Left ventricle myocardium inferior (tissue), 1 donor: ENCODE measurements at regions not wholly inside any gene's neighbourhood (a gene's known extent, or its start where the extent isn't known, plus 50 kb on each side); places are given as distances from the start of the nearest gene placed in this dataset.

ENCODE experiments used
- DNase-seq: peaks from one replicate; pipeline ENCODE4 v3.0.0-alpha.2; 2020
- H3K27ac ChIP-seq: fragments of 200-600 bp; replicated peaks from 2 replicates; pipeline ENCODE4 v1.8.0; 2021
- H3K27me3 ChIP-seq: fragments of 200-600 bp; 2 replicates; pipeline ENCODE4 v1.8.0; 2021; ENCODE audit warnings: low read depth
- H3K36me3 ChIP-seq: fragments of 200-600 bp; 2 replicates; pipeline ENCODE4 v1.8.0; 2021
- H3K4me1 ChIP-seq: fragments of 200-600 bp; 2 replicates; pipeline ENCODE4 v1.8.0; 2021
- H3K4me3 ChIP-seq: fragments of 200-600 bp; 2 replicates; pipeline ENCODE4 v1.8.0; 2021; ENCODE audit warnings: mild to moderate bottlenecking, moderate library complexity
- H3K9me3 ChIP-seq: fragments of 200-600 bp; replicated peaks from 2 replicates; pipeline ENCODE4 v1.8.0; 2021
- intact Hi-C: fragments of 100-400 bp; cut with micrococcal nuclease; formaldehyde crosslinking; loops from one replicate; pipeline ENCODE4 v1.11.0; 2022
- TF ChIP-seq, protein P1 (sequence below): fragments of 200-600 bp; IDR thresholded peaks from 2 replicates; pipeline ENCODE4 v1.8.0; 2021; ENCODE audit warnings: antibody characterized with exemption, mild to moderate bottlenecking, borderline replicate concordance
- donor health status: DM: no; HTN: yes; CAD: no; lungs with severe emphysema.

DNA sequence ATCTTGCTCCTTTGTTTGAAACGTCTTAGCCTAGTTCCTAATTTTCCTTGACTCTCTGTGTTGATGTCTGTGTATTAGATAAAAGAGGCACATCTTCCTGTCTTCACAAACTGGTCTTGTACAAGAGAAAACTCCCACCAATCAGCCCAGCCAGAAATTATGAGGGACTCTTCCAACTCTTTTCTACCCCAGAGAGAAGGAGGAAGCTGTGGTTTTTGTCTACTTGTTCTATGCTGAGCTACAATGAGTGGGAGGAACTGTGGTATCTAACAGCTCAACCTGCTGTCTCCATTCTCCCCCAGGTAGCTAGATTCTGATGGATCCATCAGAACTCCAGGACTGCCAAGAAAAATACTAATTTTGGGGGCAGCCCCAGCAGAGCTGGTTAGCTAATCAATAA, 392.5 kb downstream of the HS3ST3B1 start:
- H3K9me3 ChIP-seq = peaks cover 37% of the 10 kb centered on the region
- intact Hi-C loops = no loop called here
- peaks cover 20% of the 10 kb centered on the region for H3K27me3 ChIP-seq
- H3K4me1 ChIP-seq = no peaks in the 10 kb centered on the region
- DNase-seq = no peak
- H3K4me3 ChIP-seq = no peak overlapping the region
- no peak overlapping the region for H3K27ac ChIP-seq
- TF ChIP-seq, protein P1, sequence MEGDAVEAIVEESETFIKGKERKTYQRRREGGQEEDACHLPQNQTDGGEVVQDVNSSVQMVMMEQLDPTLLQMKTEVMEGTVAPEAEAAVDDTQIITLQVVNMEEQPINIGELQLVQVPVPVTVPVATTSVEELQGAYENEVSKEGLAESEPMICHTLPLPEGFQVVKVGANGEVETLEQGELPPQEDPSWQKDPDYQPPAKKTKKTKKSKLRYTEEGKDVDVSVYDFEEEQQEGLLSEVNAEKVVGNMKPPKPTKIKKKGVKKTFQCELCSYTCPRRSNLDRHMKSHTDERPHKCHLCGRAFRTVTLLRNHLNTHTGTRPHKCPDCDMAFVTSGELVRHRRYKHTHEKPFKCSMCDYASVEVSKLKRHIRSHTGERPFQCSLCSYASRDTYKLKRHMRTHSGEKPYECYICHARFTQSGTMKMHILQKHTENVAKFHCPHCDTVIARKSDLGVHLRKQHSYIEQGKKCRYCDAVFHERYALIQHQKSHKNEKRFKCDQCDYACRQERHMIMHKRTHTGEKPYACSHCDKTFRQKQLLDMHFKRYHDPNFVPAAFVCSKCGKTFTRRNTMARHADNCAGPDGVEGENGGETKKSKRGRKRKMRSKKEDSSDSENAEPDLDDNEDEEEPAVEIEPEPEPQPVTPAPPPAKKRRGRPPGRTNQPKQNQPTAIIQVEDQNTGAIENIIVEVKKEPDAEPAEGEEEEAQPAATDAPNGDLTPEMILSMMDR = no peak
- H3K36me3 ChIP-seq = no peaks in the 10 kb centered on the region

DNA sequence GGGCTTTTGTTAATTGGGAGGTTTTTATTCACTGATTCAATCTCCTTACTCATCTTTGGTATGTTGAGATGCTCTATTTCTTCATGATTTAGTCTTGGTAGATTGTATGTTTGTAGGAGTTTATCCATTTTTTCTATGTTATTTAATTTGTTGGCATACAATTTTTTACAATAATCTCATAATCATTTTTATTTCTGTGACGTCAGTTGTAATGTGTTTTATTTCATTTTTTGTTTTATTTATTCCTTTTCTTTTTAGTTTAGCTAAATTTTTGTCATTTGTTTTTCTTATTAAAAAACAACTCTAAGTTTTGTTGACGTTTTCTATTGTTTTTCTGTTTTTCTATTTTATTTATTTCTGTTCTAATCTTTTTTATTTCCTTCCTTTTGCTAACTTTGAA, 389.8 kb downstream of the HS3ST3B1 start:
- intact Hi-C loops = no loop called here
- no peaks in the 10 kb centered on the region for H3K36me3 ChIP-seq
- TF ChIP-seq, protein P1 = no peak
- DNase-seq = no peak
- H3K27ac ChIP-seq = no peak overlapping the region
- no peak overlapping the region for H3K4me3 ChIP-seq
- H3K9me3 ChIP-seq = peaks cover 43% of the 10 kb centered on the region
- peaks cover 14% of the 10 kb centered on the region for H3K27me3 ChIP-seq
- no peaks in the 10 kb centered on the region for H3K4me1 ChIP-seq

DNA sequence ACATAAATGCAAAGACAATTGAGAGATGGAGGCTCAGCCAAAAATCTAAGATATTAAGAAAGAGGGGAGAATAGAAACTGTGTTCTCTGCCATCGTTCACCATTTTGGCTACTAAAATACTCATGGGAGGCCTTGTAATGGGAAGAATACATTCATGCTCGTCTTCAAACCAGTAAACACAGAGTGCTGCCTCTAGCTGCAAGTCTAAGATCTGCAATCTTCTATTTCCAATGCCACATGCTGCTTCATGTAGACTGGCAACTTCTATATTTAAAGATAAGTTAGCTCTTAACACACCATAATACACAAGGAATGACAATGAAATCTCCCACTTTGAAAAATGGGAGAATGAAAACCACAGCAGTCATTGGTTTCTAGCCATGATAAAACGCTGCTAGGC, 387.3 kb downstream of the HS3ST3B1 start:
- Histone ChIP-seq H3K4me3 (no peak overlapping the region), H3K27ac (no peak overlapping the region), H3K4me1 (no peaks in the 10 kb centered on the region), H3K9me3 (peaks cover 41% of the 10 kb centered on the region), H3K27me3 (peaks cover 5% of the 10 kb centered on the region), H3K36me3 (no peaks in the 10 kb centered on the region)
- TF ChIP-seq, protein P1 = no peak
- intact Hi-C loops = no loop called here
- DNase-seq = no peak

DNA sequence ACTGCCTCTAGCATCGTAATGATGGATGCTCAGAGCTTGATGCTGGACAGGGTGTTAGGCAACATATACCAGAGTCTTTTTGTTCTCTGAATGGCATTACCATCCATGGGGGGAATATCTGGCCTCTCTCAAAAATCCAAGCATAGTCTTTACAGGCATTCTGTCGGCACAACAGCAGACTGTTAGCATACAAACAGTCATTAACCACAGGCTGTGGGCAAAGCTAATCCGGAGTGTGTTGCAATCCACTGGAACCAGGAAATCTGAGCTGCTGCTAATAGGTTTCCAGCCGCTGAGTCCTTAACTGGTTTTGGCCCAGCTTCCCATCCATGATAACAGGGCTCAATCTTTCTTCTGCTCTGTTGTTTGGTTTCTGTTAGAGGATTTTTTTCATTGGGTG, 371.9 kb downstream of the HS3ST3B1 start:
- DNase-seq = no peak
- peaks cover 9% of the 10 kb centered on the region for H3K9me3 ChIP-seq
- intact Hi-C loops = no loop called here
- H3K27ac ChIP-seq = no peak overlapping the region
- H3K27me3 ChIP-seq = peaks cover 32% of the 10 kb centered on the region
- no peaks in the 10 kb centered on the region for H3K36me3 ChIP-seq
- H3K4me1 ChIP-seq = no peaks in the 10 kb centered on the region
- H3K4me3 ChIP-seq = no peak overlapping the region
- TF ChIP-seq, protein P1 = no peak

DNA sequence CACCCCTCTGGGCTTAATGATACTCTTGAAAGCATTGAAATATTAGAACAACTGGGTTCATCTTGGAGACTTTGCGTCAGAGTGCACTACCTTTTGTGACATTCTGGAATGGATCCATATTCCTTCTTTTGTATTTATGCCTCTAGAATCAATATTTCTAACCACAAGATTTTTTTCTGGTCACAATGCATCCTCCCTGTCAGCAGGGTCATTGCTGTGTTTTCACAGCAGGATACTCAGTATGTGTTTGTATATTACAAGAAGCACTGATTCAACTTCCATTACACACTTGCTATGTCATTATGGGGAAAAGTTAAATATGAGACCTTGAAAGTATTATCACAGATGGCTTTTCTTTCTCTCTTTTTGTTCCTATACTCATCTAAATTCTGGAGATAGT, 370.0 kb downstream of the HS3ST3B1 start:
- TF ChIP-seq, protein P1 = no peak
- no peaks in the 10 kb centered on the region for H3K9me3 ChIP-seq
- H3K27me3 ChIP-seq = peaks cover 45% of the 10 kb centered on the region
- no peaks in the 10 kb centered on the region for H3K4me1 ChIP-seq
- no peaks in the 10 kb centered on the region for H3K36me3 ChIP-seq
- no peak overlapping the region for H3K27ac ChIP-seq
- no peak for DNase-seq
- intact Hi-C loops = no loop called here
- no peak overlapping the region for H3K4me3 ChIP-seq

DNA sequence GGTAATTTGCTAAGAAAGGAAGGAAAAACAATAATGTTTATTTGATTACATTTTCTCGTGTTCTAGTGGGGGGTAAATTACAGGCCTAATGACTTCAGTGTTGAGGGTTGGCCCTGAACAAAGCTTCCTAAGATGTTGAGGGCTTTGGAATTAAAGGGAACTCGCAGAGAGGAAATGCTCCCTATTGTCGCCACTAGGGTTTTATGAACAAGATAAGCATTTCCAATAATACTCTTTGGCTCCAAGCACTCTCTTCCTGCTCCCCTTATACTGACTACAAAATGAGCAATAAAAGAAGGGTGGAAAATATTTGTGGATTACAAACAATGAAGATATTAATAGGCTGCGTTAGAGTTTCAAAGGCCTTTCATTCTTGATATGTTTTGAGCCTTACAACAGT, 363.6 kb downstream of the HS3ST3B1 start:
- intact Hi-C loops = no loop called here
- no peak overlapping the region for H3K4me3 ChIP-seq
- H3K36me3 ChIP-seq = no peaks in the 10 kb centered on the region
- H3K4me1 ChIP-seq = no peaks in the 10 kb centered on the region
- no peak for DNase-seq
- TF ChIP-seq, protein P1 = no peak
- H3K27ac ChIP-seq = no peak overlapping the region
- H3K27me3 ChIP-seq = peaks cover 13% of the 10 kb centered on the region
- H3K9me3 ChIP-seq = no peaks in the 10 kb centered on the region
